ENCODE measurements at regions not wholly inside any gene's neighbourhood (a gene's known extent, or its start where the extent isn't known, plus 50 kb on each side); places are given as distances from the start of the nearest gene placed in this dataset.

DNA sequence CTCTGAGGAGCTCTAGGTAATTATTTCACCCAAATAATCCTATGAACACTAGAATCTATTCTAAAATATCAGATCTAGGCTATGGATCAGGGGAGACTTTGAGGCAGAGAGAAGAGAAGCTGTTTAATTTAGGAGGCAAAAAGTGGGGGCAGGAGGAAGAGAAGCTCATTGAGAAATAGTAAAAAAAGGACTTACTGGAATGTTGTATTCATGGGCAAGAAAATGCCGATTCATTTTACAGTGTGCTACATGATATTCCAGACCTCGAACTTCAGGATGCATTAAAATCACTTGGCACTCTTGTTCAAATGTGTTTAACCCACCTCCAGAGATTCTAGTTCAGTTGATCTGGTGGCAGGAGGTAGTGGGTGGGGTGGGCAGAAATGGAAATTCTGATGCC lies 109.5 kb upstream of the ITGB1 start (continued):
- no peak for TF ChIP-seq CHD7 (IDR thresholded peaks at IDR 0.05; ENCODE audit: insufficient replicate concordance, low read length)
- no peak for TF ChIP-seq NANOG (IDR thresholded peaks at IDR 0.05; ENCODE audit: insufficient read depth, low read depth, low read length, poor library complexity, severe bottlenecking)
- TF ChIP-seq HDAC6 (IDR thresholded peaks at IDR 0.05; ENCODE audit: low read depth, low read length) = no peak
- TF ChIP-seq KDM4A (IDR thresholded peaks at IDR 0.05; ENCODE audit: low read depth, low read length, severe bottlenecking) = no peak
- TF ChIP-seq CHD1 (IDR thresholded peaks at IDR 0.05; ENCODE audit: low read depth, low read length) = no peak
- TF ChIP-seq CTBP2 (IDR thresholded peaks at IDR 0.05; ENCODE audit: borderline replicate concordance, insufficient read depth, insufficient read length, low read length) = no peak
- TF ChIP-seq PHF8 (conservative IDR thresholded peaks at IDR 0.05; ENCODE audit: low read depth, low read length) = no peak
- no peak for TF ChIP-seq ZNF274 (IDR thresholded peaks at IDR 0.05; ENCODE audit: borderline replicate concordance, extremely low read depth, low read length)
- no peak for TF ChIP-seq KDM1A (IDR thresholded peaks at IDR 0.05; ENCODE audit: borderline replicate concordance, low read length)
- TF ChIP-seq SIX5 (IDR thresholded peaks at IDR 0.05; ENCODE audit: low read depth, low read length) = no peak
- no peak for TF ChIP-seq EZH2 (IDR thresholded peaks at IDR 0.05; ENCODE audit: low read depth, low read length, severe bottlenecking)
- TF ChIP-seq, protein P1, sequence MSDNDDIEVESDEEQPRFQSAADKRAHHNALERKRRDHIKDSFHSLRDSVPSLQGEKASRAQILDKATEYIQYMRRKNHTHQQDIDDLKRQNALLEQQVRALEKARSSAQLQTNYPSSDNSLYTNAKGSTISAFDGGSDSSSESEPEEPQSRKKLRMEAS (IDR thresholded peaks at IDR 0.05) = no peak

Measured in H1 (cell line).